CD4-positive, alpha-beta T cell (primary cell): ENCODE measurements at regions not wholly inside any gene's neighbourhood (a gene's known extent, or its start where the extent isn't known, plus 50 kb on each side); places are given as distances from the start of the nearest gene placed in this dataset.

Source experiments
- ATAC-seq: fragments of 200-7000 bp; cut with Tn5 transposase; one replicate; pipeline ENCODE4 v1.10.0; 2022; ENCODE audit warnings: mild to moderate bottlenecking; ENCODE audit not compliant: poor library complexity
- CTCF ChIA-PET: fragments of 350-600 bp; sonication (Branson Sonifier 250); formaldehyde crosslinking; loops from one replicate; lab custom pipeline; 2021; ENCODE audit warnings: antibody characterized with exemption, inconsistent platforms; lab: Charles Lee
- POLR2A ChIA-PET: fragments of 350-600 bp; sonication (Branson Sonifier 250); formaldehyde crosslinking; loops from one replicate; lab custom pipeline; 2021; ENCODE audit warnings: antibody characterized with exemption, inconsistent platforms; lab: Charles Lee
- DNase-seq, 14 experiments: peaks; one replicate each; pipeline ENCODE4 v3.0.0-alpha.2; 2013 to 2020; ENCODE audit warnings: mixed read lengths in 2 of 14
- H3K27ac ChIP-seq, 2 donors: one replicate each; pipeline versions ENCODE4 v1.5.1 to v1.7.0; 2013; ENCODE audit warnings: low read length in 2 of 2, low read depth in 1 of 2, mild to moderate bottlenecking in 1 of 2
- H3K27me3 ChIP-seq, 2 experiments: 1 replicate in 1 of 2; 2 replicates in 1 of 2; pipeline versions ENCODE4 v1.6.1 to v1.7.0; 2013; ENCODE audit warnings: low read length in 2 of 2, control low read depth in 1 of 2, mild to moderate bottlenecking in 1 of 2, moderate library complexity in 1 of 2; ENCODE audit not compliant: insufficient read depth in 2 of 2, control insufficient read depth in 1 of 2
- H3K36me3 ChIP-seq: one replicate; pipeline ENCODE4 v1.6.1; 2013; ENCODE audit warnings: low read length, control low read depth; ENCODE audit not compliant: insufficient read depth
- H3K4me1 ChIP-seq: one replicate; pipeline ENCODE4 v1.6.1; 2013; ENCODE audit warnings: low read length, control low read depth; ENCODE audit not compliant: insufficient read depth
- H3K4me3 ChIP-seq: one replicate; pipeline ENCODE4 v1.5.1; 2013; ENCODE audit warnings: mild to moderate bottlenecking, low read length, moderate library complexity
- H3K9me3 ChIP-seq, 2 experiments: 1 replicate in 1 of 2; 2 replicates in 1 of 2; pipeline versions ENCODE4 v1.6.1 to v1.7.0; 2013; ENCODE audit warnings: low read length in 2 of 2, mild to moderate bottlenecking in 2 of 2, control low read depth in 1 of 2, moderate library complexity in 1 of 2; ENCODE audit not compliant: control insufficient read depth in 1 of 2, insufficient read depth in 1 of 2
- H3K27ac Mint-ChIP-seq: one replicate; pipeline ENCODE4 v1.8.0; 2020; ENCODE audit warnings: mixed read lengths
- H3K27me3 Mint-ChIP-seq: one replicate; pipeline ENCODE4 v1.8.0; 2021; ENCODE audit warnings: mixed read lengths
- H3K36me3 Mint-ChIP-seq: one replicate; pipeline ENCODE4 v1.8.0; 2021; ENCODE audit warnings: low read depth, mixed read lengths
- H3K4me1 Mint-ChIP-seq: one replicate; pipeline ENCODE4 v1.8.0; 2021; ENCODE audit warnings: low read depth, mixed read lengths
- H3K4me3 Mint-ChIP-seq: one replicate; pipeline ENCODE4 v1.8.0; 2020; ENCODE audit warnings: mild to moderate bottlenecking, mixed read lengths
- H3K9me3 Mint-ChIP-seq: one replicate; pipeline ENCODE4 v1.8.0; 2020; ENCODE audit warnings: mixed read lengths
- intact Hi-C, 2 experiments: fragments of 100-400 bp; cut with DNase I in 1 of 2; cut with micrococcal nuclease in 1 of 2; formaldehyde crosslinking; loops; one replicate each; pipeline versions ENCODE4 v1.15.1 to v1.9.0; 2023 to 2025; cut with DNase I, micrococcal nuclease
- TF ChIP-seq, protein P1 (sequence below): fragments of 200-600 bp; IDR thresholded peaks from one replicate; pipeline ENCODE4 v1.8.0; 2022; ENCODE audit warnings: antibody characterized with exemption, mild to moderate bottlenecking

DNA sequence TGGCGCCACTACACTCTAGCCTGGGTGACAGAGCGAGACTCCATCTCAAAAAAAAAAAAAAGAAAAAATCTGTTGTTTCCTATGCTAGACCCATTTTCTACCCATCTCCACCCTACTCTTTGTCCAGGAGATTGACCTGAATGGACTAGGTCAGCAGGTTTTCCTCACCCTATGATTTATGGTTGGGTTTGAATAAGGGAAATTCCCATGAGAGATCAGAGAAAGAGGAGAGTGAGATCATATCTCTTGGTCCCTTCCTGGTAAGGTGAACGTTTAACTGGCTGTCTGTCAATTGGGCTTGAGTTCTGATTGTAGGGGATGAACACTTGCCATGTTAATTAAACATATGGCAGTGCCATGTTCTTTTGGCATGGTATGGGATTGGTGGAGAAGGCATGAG is 387.4 kb downstream of the MAN2A1 start:
- no peaks in the 10 kb centered on the region for H3K4me1 ChIP-seq
- no peak overlapping the region for H3K4me3 ChIP-seq
- H3K27me3 Mint-ChIP-seq: no peaks in the 10 kb centered on the region
- ChIA-PET POLR2A (no interaction called here), CTCF (no interaction called here)
- H3K27me3 ChIP-seq: no peaks in the 10 kb centered on the region
- TF ChIP-seq, protein P1, sequence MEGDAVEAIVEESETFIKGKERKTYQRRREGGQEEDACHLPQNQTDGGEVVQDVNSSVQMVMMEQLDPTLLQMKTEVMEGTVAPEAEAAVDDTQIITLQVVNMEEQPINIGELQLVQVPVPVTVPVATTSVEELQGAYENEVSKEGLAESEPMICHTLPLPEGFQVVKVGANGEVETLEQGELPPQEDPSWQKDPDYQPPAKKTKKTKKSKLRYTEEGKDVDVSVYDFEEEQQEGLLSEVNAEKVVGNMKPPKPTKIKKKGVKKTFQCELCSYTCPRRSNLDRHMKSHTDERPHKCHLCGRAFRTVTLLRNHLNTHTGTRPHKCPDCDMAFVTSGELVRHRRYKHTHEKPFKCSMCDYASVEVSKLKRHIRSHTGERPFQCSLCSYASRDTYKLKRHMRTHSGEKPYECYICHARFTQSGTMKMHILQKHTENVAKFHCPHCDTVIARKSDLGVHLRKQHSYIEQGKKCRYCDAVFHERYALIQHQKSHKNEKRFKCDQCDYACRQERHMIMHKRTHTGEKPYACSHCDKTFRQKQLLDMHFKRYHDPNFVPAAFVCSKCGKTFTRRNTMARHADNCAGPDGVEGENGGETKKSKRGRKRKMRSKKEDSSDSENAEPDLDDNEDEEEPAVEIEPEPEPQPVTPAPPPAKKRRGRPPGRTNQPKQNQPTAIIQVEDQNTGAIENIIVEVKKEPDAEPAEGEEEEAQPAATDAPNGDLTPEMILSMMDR: no peak
- H3K36me3 ChIP-seq: no peaks in the 10 kb centered on the region
- ATAC-seq: no peak
- no peak overlapping the region for H3K4me3 Mint-ChIP-seq
- peaks cover 7 to 8% of the 10 kb centered on the region in 2 experiments for H3K9me3 ChIP-seq
- no peak overlapping the region for H3K27ac Mint-ChIP-seq
- H3K9me3 Mint-ChIP-seq: peaks cover 4% of the 10 kb centered on the region
- peaks cover 17% of the 10 kb centered on the region for H3K36me3 Mint-ChIP-seq
- H3K4me1 Mint-ChIP-seq: no peaks in the 10 kb centered on the region
- intact Hi-C loops: no loop called here
- no peak overlapping the region for H3K27ac ChIP-seq
- DNase-seq: no peak

DNA sequence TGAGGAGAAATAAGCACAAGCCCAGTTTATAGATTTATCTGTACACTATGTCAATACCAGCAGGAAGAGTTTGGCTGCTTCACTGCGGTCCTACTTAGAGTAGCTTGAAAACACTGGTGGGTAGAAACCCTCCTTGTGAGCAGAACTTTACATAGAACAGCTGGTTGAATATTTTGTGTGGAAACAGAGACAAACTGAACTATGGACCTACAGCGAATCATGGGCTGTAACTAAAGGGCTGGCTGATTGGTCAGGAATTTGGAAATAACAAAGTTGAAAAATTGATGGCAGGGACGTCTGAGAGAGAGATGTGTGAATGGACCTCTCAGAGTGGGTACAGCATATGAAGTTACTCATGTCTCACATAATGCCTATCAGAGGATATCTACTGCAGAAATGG is 392.5 kb downstream of the MAN2A1 start:
- Histone ChIP-seq H3K9me3 (no peaks in the 10 kb centered on the region), H3K36me3 (no peaks in the 10 kb centered on the region), H3K4me3 (no peak overlapping the region), H3K27me3 (no peaks in the 10 kb centered on the region), H3K27ac (no peak overlapping the region), H3K4me1 (no peaks in the 10 kb centered on the region)
- ATAC-seq: no peak
- Mint-ChIP-seq H3K9me3 (no peaks in the 10 kb centered on the region), H3K27ac (no peak overlapping the region), H3K4me1 (no peaks in the 10 kb centered on the region), H3K27me3 (no peaks in the 10 kb centered on the region), H3K36me3 (no peaks in the 10 kb centered on the region), H3K4me3 (no peak overlapping the region)
- TF ChIP-seq, protein P1: no peak
- ChIA-PET POLR2A (no interaction called here), CTCF (no interaction called here)
- DNase-seq: no peak
- intact Hi-C loops: no loop called here

DNA sequence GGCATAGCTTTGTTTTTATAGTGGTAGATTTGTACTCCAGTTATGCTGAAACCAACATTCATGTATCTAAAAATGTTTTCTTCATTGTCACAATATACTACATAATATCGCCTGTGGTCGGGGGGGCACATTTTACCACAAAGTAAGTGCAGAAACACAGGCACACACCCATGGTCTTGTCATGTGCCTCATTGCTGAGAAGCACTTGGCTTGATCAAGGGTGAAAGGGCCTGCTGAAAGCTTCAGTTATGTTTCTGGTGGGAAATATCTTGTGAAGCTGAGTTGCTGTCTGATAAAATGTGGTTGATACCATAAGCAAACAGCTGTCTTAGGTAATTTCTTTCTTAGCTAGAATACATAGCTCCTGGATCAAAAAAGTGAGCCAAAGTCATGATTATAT is 393.1 kb downstream of the MAN2A1 start:
- Histone ChIP-seq H3K27me3 (no peaks in the 10 kb centered on the region), H3K27ac (no peak overlapping the region), H3K9me3 (no peaks in the 10 kb centered on the region), H3K4me3 (no peak overlapping the region), H3K4me1 (no peaks in the 10 kb centered on the region), H3K36me3 (no peaks in the 10 kb centered on the region)
- Mint-ChIP-seq H3K9me3 (no peaks in the 10 kb centered on the region), H3K4me1 (no peaks in the 10 kb centered on the region), H3K4me3 (no peak overlapping the region), H3K27ac (no peak overlapping the region), H3K36me3 (no peaks in the 10 kb centered on the region), H3K27me3 (no peaks in the 10 kb centered on the region)
- TF ChIP-seq, protein P1: no peak
- no peak for ATAC-seq
- CTCF ChIA-PET: no interaction called here
- intact Hi-C loops: no loop called here
- no peak for DNase-seq
- POLR2A ChIA-PET: no interaction called here
